ENCODE measurements at regions not wholly inside any gene's neighbourhood (a gene's known extent, or its start where the extent isn't known, plus 50 kb on each side); places are given as distances from the start of the nearest gene placed in this dataset.

DNA sequence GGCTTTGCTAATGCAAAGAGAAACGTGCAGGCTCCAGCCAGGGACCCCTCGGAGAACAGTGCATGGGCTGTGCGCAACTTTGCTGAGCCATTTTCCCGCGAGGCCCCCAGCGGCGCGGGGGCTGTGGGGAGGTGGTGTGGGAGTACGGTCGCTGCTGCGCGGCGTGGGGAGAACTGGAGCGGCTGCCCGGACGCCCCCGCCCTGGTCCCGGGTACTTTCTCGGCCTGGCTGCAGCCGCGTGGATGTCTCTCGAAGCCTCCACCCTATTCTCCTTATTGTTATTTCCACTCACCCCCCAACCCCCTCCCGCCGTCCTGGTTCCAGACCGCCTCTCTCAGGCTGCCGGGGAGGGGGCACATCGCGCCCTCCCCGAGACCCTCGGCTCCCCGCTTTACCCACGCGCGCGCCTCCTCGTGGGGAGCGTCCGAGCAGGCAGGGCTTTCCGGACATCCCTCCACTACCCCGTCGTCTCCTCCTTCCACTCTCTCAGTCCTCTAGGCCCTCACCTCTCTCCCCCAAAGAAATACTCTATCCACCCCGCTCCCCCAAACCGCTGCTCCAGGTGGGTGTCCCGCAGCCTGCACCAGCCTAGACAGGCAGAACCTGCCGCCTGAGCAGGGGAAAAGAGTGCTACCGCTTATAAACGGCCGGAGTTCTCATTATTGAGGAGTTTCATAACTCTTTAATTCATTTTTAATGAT lies 68.6 kb upstream of the TBCA start:
- no peak for DNase-seq (ENCODE audit: low read depth)

DNA sequence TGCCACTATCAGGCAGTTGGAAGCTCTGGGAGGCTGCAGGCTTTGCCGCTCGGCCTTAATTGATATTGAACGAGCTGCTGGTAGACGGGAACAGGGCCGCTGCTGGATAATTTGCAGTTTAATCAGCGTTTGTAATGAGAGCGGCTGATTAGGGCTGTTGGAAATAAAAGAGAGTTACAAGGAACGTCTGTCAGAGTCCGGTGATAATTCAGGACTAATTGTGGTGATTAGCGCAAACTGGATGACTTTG lies 68.2 kb upstream of the TBCA start:
- DNase-seq (ENCODE audit: low read depth) = no peak

DNA sequence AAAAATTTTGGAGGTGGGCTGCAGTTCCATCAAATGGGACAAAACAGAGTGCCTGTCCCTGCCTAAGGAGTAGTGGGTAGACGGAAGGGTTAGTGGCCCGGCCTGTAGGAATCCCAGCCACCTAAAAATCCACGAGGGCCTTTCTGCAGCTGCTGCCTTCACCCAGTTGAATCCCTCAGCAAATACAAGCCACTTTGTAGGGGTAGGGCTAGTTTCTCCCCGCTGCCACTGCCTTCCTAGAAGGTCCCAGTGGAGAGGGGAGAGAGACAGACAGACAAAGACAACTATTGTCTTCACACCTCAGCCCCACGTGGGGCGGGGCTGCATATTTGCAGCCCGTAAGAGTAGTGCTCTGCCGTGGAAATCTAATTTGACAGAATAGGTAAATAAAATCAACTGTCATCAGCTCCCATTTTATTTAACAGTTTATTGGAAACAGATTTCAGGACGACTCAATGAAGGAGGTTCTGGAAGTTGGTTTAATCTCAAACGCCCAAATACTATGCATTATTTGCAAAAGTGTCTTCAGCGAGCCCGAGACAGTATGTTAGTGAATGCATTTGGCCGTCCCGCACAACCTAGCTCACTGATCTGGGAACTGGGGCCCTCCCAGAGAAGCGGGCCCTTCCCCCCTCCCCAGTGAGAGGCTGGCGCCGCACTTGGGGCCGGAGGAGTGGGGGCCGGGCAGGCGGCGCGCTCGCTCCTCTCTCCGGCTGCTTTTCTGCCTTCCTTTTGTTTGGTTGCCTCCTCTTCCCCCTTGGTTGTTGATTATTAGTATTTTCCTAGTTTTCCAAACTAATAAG lies 67.6 kb upstream of the TBCA start:
- DNase-seq (ENCODE audit: low read depth) = no peak

DNA sequence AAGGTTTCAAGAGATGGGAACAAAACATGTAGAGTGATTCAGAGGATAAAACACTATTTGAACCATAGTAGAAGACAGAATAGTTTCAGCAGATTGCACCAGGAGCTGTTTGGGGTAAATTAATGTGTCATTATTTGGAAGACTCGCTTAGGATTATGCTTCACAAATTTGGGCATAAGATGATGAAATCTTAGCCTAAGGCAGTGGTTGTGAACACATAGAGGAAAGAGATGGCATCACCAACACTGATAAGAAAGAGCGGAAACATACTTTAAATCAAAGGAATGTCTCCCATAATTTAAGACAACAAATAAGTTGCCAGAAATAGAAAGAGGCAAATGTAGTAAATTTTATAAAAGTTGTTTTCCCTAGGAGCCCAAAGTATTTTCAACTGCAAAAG lies 66.1 kb upstream of the TBCA start:
- no peak for DNase-seq (ENCODE audit: low read depth)

DNA sequence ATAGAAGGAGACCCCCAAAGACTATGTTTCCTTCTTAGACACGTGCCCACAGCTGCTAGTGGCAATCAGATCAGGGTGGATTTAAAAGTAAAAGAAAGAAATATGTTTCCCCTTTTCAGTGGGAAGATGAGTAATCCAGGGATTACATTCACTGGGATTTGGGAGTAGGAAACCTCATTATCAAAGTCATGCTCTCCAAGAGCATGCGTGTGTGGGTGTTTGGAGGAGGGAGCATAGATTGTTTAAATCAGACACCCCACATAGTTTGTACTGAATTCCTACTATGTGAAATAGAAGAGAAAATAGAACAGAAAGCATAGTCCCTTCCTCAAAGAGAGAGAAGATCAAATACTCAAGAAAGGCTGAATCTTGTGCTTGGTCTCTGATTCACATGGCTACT lies 65.5 kb upstream of the TBCA start:
- no peak for DNase-seq (ENCODE audit: low read depth)

DNA sequence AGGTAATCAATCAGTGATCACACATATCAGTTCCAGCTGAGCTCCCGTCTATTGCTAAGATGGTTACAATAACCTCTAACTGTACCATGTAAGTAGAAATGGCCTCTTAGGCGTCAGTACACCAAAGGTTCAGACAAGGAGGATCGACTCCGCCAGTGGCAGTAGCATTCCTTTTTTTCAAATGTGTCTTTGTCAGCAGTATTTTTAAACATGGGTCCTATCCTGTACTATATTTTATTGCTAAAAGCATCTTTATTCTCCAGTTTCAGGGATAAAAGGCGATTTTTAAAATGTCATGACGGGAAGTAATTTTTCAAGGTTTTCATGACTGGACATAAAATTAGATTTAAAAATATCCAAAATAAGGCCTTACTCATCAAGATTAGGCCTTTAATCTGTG lies 64.8 kb upstream of the TBCA start:
- DNase-seq (ENCODE audit: low read depth) = no peak

DNA sequence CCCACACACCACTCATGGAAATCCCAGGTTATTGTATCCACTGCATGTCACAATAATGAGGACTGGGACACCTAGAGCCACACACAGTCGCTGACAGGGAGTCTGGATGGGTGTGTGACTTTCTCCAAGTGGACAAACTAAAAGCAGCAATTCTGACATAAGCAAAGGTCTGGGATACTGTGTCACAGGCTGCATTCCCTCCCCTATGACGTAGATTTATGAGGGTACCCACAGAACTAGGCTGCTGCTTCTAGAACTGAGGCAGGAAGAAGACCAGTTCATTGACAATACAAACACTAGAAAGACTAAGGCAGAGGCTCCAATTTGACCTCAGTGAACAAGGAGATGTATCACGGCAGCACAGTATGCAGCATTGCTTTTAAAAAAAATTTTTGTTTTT lies 63.6 kb upstream of the TBCA start:
- no peak for DNase-seq (ENCODE audit: low read depth)

DNA sequence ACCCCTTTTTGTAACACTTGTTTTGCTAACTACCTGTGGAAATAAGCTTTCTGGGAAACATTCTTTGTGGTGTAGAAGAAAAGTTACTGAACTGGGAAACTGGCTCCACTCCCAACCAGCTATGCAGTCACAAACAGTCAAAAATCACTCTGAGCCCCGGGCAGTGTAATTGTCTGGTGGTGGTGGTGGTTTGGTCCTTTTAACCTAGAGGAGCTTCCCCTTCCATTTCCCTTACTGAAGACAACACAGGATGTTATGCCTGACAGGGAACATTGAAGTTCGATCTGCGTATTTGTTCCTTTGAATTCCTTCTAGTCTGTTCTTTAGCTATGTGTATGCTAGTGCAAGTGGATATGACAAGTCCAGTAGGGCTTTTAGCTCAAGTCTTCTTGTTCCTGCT lies 56.8 kb upstream of the TBCA start:
- no peak for DNase-seq (ENCODE audit: low read depth)

DNA sequence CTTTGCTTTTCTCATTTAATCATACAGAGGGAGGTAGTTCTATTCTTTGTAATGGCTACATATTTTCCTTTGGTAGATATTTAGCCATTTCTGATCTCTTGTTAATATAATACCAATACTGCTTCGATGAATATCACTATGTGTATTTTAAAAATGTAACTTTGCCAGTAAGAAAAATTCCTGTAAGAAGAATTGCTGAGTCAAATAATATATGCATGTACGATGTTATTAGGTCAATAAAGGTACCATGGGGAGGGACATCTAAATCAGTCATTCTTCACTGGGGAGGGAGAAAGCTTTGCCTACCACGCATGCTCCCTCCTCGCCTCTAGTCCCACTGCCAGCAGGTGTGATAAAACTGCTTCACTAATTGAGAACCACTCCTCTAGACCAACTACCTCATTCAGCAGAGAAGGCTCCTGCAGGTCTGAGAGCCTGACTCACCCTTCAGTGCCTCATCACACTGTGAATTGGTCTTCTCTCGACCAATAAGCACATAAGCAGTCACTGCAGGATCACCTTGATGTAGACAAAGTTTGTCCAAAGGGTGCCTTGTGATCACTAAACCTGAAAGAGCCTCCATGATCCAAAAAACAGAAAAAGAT lies 56.1 kb upstream of the TBCA start:
- DNase-seq (ENCODE audit: low read depth) = peak; percentile 17

DNA sequence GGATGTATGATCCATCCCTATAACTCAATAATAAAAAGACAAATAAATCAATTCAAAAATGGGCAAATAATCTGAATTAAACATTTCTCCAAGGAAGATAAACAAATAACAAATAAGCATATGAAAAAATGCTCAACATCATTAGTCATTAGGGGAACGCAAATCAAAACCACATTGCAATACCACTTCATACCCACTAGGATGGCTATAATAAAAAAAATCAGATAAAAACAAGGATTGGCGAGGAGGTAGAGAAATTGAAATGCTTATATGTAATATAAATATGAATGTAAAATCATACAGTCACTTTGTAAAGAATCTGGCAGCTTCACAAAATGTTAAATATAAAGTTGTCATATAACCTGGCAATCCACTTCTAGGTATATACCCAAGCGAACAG lies 52.3 kb upstream of the TBCA start:
- DNase-seq (ENCODE audit: low read depth) = peak; percentile 48
